GM18519 (cell line): ENCODE measurements at regions not wholly inside any gene's neighbourhood (a gene's known extent, or its start where the extent isn't known, plus 50 kb on each side); places are given as distances from the start of the nearest gene placed in this dataset.

ENCODE experiments used
- ATAC-seq: cut with Tn5 transposase; IDR thresholded peaks from one replicate; pipeline ENCODE4 v1.9.1; 2021; ENCODE audit warnings: mild to moderate bottlenecking, moderate library complexity; ENCODE audit not compliant: unreplicated experiment, low FRiP score

DNA sequence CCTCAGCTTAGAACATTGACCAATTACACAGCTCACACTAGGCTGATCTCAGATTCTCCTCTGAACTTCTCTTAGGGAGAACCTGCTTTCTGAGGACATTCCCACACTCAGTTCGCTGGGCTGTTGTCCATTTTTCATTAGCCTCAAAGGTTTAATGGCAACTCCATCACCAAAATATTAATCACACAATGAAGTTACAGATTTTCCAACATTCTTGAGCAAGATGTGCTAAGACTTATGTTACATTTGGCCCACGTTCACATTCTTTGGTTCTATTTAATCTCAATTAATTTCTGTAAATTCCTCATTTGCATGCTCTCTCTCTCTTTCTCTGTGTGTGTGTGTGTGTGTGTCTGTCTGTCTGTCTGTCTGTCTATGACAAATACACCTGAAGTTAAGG, 82.3 kb upstream of the EDNRA start:
- ATAC-seq: no peak

DNA sequence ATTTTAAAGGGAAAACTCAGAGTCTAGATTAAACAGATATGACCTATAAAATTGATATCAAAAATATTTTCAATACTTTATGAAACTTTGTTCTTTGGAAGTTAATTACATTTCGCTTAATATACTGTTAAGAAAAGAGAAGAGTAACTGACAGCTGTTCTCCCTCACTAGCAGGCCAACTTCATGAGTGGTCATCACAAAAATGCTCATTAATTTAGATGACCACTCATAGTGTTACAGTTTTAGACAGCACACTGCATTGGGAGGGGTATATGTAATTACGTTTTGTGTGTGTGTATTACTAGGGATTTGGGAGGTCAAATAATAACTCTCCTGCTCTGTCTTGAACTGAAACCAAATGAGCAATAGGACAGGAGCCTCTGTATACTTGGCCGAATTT, 80.2 kb upstream of the EDNRA start:
- ATAC-seq: no peak

GRCh38 chr4:147401221-147401620, 79.7 kb upstream of the EDNRA start:
- ATAC-seq: no peak

DNA sequence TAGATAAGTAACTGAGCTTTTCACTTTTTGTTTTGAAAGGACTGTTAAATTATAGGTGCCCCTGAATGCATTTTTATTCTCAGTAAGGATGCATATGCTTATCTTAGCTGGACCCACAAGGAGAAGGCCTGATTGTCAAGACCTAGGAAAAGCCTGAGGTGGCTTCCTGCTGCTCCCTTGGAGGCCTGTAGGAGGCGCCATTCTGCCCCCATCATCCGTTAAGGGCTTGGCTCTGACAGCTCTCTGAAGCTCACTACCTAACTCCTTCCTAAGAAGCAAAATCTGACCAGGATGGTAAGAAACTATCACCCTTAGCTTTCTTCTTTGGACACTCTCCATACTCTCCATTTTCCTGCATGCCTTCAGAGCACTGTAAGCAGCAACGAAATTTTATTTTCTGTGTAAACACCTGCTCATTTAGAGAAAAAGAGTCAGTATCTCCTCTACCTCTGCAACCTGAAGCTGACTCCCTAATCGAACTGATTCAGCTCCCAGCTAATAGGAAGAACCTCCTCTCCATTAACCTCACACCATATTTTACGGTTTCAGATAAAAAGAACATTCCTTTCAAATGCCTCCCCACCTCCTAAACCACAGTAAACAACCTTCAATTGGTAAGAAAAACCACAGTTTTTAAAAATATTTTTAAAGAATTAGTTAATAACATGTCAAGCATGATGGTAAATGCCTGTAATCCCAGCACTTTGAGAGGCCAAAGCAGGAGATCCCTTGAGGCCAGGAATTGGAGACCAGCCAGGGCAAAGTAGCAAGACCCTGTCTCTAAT, 73.4 kb upstream of the EDNRA start:
- no peak for ATAC-seq

DNA sequence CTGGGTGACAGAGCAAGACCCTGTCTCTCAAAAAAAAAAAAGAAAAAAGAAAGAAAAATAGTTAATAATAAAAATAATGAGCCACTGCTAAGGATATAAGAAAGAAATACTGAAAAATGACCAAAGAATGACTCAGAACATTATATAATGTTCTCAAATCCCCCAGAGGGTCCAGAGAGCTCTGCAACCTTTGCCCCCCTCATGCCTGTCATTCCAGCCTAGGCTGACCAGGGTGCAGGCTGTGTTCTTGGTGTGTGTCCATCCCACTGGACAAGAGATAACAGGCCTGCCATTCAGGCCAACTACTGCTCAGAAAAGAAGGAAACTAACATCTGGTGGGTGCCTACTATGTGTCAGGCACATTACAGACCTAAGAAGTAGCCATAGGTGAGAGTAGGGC, 72.7 kb upstream of the EDNRA start:
- ATAC-seq: no peak

DNA sequence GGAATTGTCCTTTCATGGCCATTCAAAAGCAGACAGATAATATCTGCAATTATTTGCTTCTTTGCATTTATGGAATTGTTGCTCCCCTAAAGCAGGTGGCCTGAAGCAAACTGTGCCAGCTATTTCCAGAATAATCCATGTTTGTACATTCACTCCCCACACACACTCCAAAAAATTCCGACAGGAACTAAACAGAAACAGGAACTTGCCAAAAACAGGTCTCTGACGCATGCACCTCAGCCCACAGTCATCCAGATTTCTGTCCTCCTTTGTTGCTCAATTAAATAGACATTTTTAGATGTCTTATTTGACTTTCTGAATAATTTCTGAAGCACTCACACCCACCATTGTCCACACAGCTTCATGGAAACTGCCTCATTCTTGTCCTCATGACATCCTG, 71.5 kb upstream of the EDNRA start:
- ATAC-seq: no peak

GRCh38 chr4:147418226-147418625, 62.7 kb upstream of the EDNRA start:
- no peak for ATAC-seq

GRCh38 chr4:147421456-147421855, 59.4 kb upstream of the EDNRA start:
- no peak for ATAC-seq

GRCh38 chr4:147423229-147423628, 57.7 kb upstream of the EDNRA start:
- ATAC-seq: no peak

DNA sequence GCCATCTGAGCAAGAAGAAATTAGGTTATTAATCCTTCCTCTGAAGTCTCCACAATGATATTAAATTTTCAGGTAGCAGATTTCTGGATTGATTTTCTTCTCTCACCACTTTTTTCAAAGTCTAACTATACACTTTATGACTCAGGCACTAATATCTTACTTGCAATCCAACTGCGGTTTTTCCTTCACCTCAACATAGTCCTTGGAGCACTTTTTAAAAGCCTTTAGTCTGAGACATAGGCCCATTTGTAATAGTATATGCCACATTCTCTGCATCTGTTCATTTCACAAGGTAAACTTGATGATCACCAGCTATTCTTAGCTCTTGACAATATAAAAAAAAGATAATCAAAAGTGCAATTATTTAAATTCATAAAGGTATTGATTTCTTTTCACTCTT, 55.9 kb upstream of the EDNRA start:
- ATAC-seq: no peak

DNA sequence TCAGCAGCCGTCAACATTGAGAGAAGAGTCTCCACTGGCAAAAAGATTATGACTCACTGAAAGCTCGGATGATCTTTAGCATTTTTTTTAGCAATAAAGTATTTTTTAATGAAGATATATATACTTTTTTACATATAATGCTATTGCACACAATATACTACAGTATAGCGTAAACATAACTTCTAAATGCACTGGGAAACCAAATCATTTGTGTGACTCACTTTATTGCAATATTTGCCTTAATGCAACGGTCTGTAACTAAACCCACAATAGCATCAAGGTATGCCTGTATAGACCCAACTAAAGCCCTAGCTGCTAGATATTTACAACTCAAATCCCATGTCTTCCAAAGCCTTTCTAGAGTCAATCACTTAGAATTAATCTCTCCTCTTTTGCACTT, 52.3 kb upstream of the EDNRA start:
- ATAC-seq: no peak

DNA sequence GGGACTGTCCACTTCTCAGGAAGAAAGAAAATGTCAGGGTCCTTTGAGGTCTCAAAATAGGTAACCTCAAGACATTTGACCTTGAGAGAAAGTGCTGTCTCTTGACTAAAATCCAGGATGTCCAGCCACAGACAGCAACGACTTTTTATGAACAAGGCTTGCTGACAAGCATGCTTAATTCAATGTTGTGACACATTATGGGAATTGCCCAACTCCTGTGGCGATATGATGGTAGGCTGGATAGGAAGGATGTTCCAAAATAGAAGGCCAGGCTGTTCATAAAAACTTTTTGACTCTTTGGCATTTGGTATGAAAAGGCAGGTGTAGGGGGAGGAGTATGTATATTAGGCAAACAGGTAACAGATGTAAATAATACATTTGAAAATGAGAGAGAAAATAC, 50.8 kb upstream of the EDNRA start:
- ATAC-seq: no peak
